ENCODE measurements at regions not wholly inside any gene's neighbourhood (a gene's known extent, or its start where the extent isn't known, plus 50 kb on each side); places are given as distances from the start of the nearest gene placed in this dataset.

DNA sequence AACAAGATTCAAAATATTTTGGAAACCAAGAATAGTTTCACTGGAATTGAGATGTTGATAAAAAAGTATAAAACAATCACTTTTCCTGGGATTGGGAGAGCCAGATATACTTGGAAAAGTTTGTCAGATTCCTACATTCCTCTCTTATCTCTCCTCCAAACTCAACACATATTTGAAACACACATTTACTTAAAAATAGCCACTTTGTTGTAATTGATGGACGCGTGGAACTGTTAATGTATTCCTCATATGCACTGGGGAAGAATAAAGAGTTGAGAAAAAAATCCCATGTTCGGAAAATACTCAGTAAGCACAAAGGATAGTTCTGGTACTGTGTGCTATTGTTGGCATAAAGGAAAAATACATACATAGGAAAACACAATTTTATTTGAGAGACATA lies 195.6 kb upstream of the FLRT2 start:
- ChIA-PET CTCF (no interaction called here), POLR2A (no interaction called here)
- no peak overlapping the region for H3K9ac ChIP-seq (replicated peaks; ENCODE audit: extremely low read depth, insufficient read depth, low read length)
- H3K27me3 ChIP-seq (ENCODE audit: control insufficient read depth in 2 of 2, insufficient read depth in 2 of 2, low read length in 2 of 2), result no peaks in the 10 kb centered on the region
- H3K79me2 ChIP-seq (ENCODE audit: control insufficient read depth, insufficient read depth, low read length), result no peaks in the 10 kb centered on the region
- H3K36me3 ChIP-seq (ENCODE audit: control insufficient read depth in 2 of 2, extremely low read depth in 1 of 2, insufficient read depth in 2 of 2, low read length in 2 of 2), result no peaks in the 10 kb centered on the region
- H4K20me1 ChIP-seq (replicated peaks; ENCODE audit: control insufficient read depth, extremely low read depth, insufficient read depth, low read length), result no peaks in the 10 kb centered on the region
- FAIRE-seq (no peak), DNase-seq (ENCODE audit: low read depth, low spot score) (no peak)
- H3K4me1 ChIP-seq (ENCODE audit: control insufficient read depth, extremely low read depth, insufficient read depth, low read length), result peaks cover 14% of the 10 kb centered on the region
- TF ChIP-seq EZH2 (IDR thresholded peaks at IDR 0.05; ENCODE audit: borderline replicate concordance, low read depth, low read length, severe bottlenecking) (no peak), GATA2 (IDR thresholded peaks at IDR 0.05; ENCODE audit: insufficient read depth, insufficient read length, low read depth, low read length) (no peak), POLR2AphosphoS5 (IDR thresholded peaks at IDR 0.05; ENCODE audit: insufficient read depth, low read depth, low read length) (no peak), MYC (IDR thresholded peaks at IDR 0.05; ENCODE audit: low read depth, low read length) (no peak)
- TF ChIP-seq, protein P1, sequence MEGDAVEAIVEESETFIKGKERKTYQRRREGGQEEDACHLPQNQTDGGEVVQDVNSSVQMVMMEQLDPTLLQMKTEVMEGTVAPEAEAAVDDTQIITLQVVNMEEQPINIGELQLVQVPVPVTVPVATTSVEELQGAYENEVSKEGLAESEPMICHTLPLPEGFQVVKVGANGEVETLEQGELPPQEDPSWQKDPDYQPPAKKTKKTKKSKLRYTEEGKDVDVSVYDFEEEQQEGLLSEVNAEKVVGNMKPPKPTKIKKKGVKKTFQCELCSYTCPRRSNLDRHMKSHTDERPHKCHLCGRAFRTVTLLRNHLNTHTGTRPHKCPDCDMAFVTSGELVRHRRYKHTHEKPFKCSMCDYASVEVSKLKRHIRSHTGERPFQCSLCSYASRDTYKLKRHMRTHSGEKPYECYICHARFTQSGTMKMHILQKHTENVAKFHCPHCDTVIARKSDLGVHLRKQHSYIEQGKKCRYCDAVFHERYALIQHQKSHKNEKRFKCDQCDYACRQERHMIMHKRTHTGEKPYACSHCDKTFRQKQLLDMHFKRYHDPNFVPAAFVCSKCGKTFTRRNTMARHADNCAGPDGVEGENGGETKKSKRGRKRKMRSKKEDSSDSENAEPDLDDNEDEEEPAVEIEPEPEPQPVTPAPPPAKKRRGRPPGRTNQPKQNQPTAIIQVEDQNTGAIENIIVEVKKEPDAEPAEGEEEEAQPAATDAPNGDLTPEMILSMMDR (IDR thresholded peaks at IDR 0.05; ENCODE audit: extremely low read depth in 1 of 2, insufficient read depth in 1 of 2, low read depth in 1 of 2, low read length in 2 of 2), result no peak
- TF ChIP-seq, protein P2, sequence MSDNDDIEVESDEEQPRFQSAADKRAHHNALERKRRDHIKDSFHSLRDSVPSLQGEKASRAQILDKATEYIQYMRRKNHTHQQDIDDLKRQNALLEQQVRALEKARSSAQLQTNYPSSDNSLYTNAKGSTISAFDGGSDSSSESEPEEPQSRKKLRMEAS (IDR thresholded peaks at IDR 0.05; ENCODE audit: insufficient read depth, insufficient read length), result no peak
- no peak overlapping the region for H3K4me3 ChIP-seq (replicated peaks in 1 of 3; ENCODE audit: insufficient read depth in 1 of 3, low read depth in 1 of 3, low read length in 3 of 3)
- dilution Hi-C loops (cut with MboI; ENCODE audit: extremely low pct_ligation_motif_present, low sequenced_read_pairs), result no loop called here
- H3K4me2 ChIP-seq (ENCODE audit: insufficient read depth, low read length), result no peak overlapping the region
- H3K27ac ChIP-seq (ENCODE audit: insufficient read depth, low read depth, low read length), result no peak overlapping the region
- no peaks in the 10 kb centered on the region for H3K9me3 ChIP-seq (replicated peaks; ENCODE audit: control insufficient read depth, insufficient read depth, low read length)
- no peaks in the 10 kb centered on the region for H3K9me1 ChIP-seq (replicated peaks; ENCODE audit: control insufficient read depth, extremely low read depth, insufficient read depth, low read length)
- intact Hi-C loops (cut with micrococcal nuclease), result loop anchor here (10.0 kb wide), 2 partner anchors 370 to 1330 kb away; no protein-coding TSS in a partner anchor
- BruUV-seq (replicated peaks), result no TSS peak
- no peak overlapping the region for H2AFZ ChIP-seq (ENCODE audit: low read depth, low read length)
